Heart right ventricle (tissue), 16 donors: ENCODE measurements at regions not wholly inside any gene's neighbourhood (a gene's known extent, or its start where the extent isn't known, plus 50 kb on each side); places are given as distances from the start of the nearest gene placed in this dataset.

ENCODE experiments used
- ATAC-seq, 8 donors: fragments of 200-7000 bp; cut with Tn5 transposase; one replicate each; pipeline ENCODE4 v1.9.1; 2020; ENCODE audit warnings: mild to moderate bottlenecking in 8 of 8, moderate library complexity in 8 of 8, moderate number of reproducible peaks in 1 of 8
- DNase-seq, 2 donors: peaks; one replicate each; pipeline ENCODE4 v3.0.0-alpha.2; 2020
- H3K27ac ChIP-seq, 10 donors: fragments of 200-600 bp; sonication (generic) in 2 of 10; one replicate each; pipeline versions ENCODE4 v1.5.0 to v1.8.0; 2020 to 2022; ENCODE audit warnings: mild to moderate bottlenecking in 3 of 10
- H3K27me3 ChIP-seq, 7 donors: fragments of 200-600 bp; one replicate each; pipeline ENCODE4 v1.8.0; 2021 to 2022; ENCODE audit warnings: mild to moderate bottlenecking in 2 of 7
- H3K36me3 ChIP-seq, 9 donors: fragments of 200-600 bp; sonication (generic) in 1 of 9; one replicate each; pipeline versions ENCODE4 v1.5.0 to v1.8.0; 2020 to 2022; ENCODE audit warnings: mild to moderate bottlenecking in 2 of 9
- H3K4me1 ChIP-seq, 9 donors: fragments of 200-600 bp; sonication (generic) in 1 of 9; one replicate each; pipeline versions ENCODE4 v1.5.0 to v1.8.0; 2020 to 2022; ENCODE audit warnings: mild to moderate bottlenecking in 4 of 9
- H3K4me3 ChIP-seq, 10 donors: fragments of 200-600 bp; sonication (generic) in 2 of 10; one replicate each; pipeline versions ENCODE4 v1.5.0 to v1.8.0; 2020 to 2022; ENCODE audit warnings: mild to moderate bottlenecking in 7 of 10, moderate library complexity in 2 of 10
- H3K9me3 ChIP-seq, 11 donors: fragments of 200-600 bp in 10 of 11; sonication (generic) in 2 of 11; one replicate each; pipeline versions ENCODE4 v1.5.0 to v1.8.0; 2013 to 2022; ENCODE audit warnings: mild to moderate bottlenecking in 2 of 11, control low read depth in 1 of 11, moderate library complexity in 1 of 11
- WGBS, 2 donors: extraction: QIAGEN DNeasy Blood & Tissue Kit; methylation state at CpG; one replicate each; pipeline ENCODE4 v1.1.7; 2013; ENCODE audit warnings: inconsistent platforms in 1 of 2; 5-methylcytosine and 5-hydroxymethylcytosine counted together
- intact Hi-C, 10 donors: fragments of 100-400 bp; cut with DNase I; formaldehyde crosslinking; loops; one replicate each; pipeline versions ENCODE4 v1.11.1 to v1.14.2; 2022
- TF ChIP-seq, protein P1 (sequence below), 9 donors: fragments of 200-600 bp; sonication (generic) in 2 of 9; IDR thresholded peaks; one replicate each; pipeline versions ENCODE4 v1.5.0 to v1.8.0; 2021 to 2022; ENCODE audit warnings: antibody characterized with exemption in 9 of 9, mild to moderate bottlenecking in 5 of 9, moderate library complexity in 1 of 9
- donor health status: Arrhythmogenic right ventricular cardiomyopathy.
- donor health status: ischemic (EF 13 %, LVEDD 7.1; RV severe dilation, severe dysfunction).
- donor health status: healthy with polysubstance abuse.
- donor health status: DM: no; HTN: yes; CAD: no.
- donor health status: DM: no; HTN: no; CAD: no.
- donor health status: ischemic (EF 25% LVEDD 6.9; RV normal size, moderate dysfunction).
- donor health status: ischemic (EF 25% LVEDD 5.7; RV mildly dilated, moderate dysfunction).
- donor health status: healthy.
- donor health status: DM: yes; HTN: yes; CAD: no.
- donor health status: Ischemic cardiomyopathy.
- donor health status: ischemic (EF 35%, LVEDD 5.7; RV mildly dilated, moderate dysfunction).
- donor health status: nonischemic (EF 11% LVEDD 7.7; RV severe dilation, severe dysfunction).
- donor health status: DM: yes; HTN: yes; CAD: no.
- donor health status: PGD.
- donor health status: ischemic (EF 29% LVEDD 5.4; RV normal size, mild dysfunction).
- donor health status: nonischemic (EF 23%, LVEDD 6.1; RV moderate dilation, normal function).

DNA sequence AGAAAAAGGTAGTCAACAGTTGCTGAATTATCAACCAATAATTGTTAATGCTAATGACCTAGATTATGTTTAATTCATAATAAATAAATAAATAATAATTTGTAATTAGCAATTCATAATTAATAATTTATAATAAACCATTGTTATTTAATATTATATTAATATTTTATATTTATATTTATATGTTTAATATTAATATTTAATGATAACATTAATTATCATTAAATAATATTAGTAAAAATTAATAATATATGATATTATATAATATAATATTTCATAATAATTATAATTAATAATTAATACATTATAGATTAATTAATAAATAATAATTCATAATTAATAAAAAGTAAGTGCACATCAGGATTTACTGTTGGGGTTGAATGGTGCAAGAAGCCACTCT lies 389.4 kb upstream of the RGPD4 start:
- TF ChIP-seq, protein P1, sequence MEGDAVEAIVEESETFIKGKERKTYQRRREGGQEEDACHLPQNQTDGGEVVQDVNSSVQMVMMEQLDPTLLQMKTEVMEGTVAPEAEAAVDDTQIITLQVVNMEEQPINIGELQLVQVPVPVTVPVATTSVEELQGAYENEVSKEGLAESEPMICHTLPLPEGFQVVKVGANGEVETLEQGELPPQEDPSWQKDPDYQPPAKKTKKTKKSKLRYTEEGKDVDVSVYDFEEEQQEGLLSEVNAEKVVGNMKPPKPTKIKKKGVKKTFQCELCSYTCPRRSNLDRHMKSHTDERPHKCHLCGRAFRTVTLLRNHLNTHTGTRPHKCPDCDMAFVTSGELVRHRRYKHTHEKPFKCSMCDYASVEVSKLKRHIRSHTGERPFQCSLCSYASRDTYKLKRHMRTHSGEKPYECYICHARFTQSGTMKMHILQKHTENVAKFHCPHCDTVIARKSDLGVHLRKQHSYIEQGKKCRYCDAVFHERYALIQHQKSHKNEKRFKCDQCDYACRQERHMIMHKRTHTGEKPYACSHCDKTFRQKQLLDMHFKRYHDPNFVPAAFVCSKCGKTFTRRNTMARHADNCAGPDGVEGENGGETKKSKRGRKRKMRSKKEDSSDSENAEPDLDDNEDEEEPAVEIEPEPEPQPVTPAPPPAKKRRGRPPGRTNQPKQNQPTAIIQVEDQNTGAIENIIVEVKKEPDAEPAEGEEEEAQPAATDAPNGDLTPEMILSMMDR (IDR thresholded peaks at IDR 0.05): no peak
- intact Hi-C loops: no loop called here
- Histone ChIP-seq H3K27ac (no peak overlapping the region), H3K27me3 (no peaks in the 10 kb centered on the region), H3K36me3 (no peaks in the 10 kb centered on the region), H3K4me3 (no peak overlapping the region), H3K9me3 (no peaks in the 10 kb centered on the region), H3K4me1 (no peaks in the 10 kb centered on the region)
- ATAC-seq (no peak), DNase-seq (no peak)

DNA sequence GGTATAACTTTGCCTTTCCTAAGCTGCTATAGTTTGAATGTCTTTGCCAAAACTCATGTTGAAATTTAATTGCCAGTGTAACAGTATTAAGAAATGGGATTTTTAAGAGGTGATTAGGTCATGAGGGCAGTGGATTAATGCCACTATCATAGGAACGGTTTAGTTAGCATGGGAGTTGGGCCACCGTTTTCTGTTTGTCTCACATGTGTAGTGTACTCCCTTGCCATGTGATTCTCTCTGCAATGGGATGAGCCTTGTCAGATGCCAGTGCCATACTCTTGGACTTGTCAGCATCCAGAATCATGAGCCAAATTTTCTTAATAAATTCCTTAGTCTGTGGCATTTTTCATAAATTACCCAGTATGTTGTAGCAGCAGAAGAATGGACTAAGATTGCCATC lies 388.9 kb upstream of the RGPD4 start:
- no peaks in the 10 kb centered on the region for H3K27me3 ChIP-seq
- H3K4me3 ChIP-seq: no peak overlapping the region
- 76 to 87% methylated on average over 2 of the region's 2 CpGs for WGBS, 2 donors
- ATAC-seq (no peak), DNase-seq (no peak)
- H3K27ac ChIP-seq: no peak overlapping the region
- intact Hi-C loops: no loop called here
- TF ChIP-seq, protein P1 (IDR thresholded peaks at IDR 0.05): no peak
- H3K4me1 ChIP-seq: no peaks in the 10 kb centered on the region
- no peaks in the 10 kb centered on the region for H3K36me3 ChIP-seq
- H3K9me3 ChIP-seq: no peaks in the 10 kb centered on the region

DNA sequence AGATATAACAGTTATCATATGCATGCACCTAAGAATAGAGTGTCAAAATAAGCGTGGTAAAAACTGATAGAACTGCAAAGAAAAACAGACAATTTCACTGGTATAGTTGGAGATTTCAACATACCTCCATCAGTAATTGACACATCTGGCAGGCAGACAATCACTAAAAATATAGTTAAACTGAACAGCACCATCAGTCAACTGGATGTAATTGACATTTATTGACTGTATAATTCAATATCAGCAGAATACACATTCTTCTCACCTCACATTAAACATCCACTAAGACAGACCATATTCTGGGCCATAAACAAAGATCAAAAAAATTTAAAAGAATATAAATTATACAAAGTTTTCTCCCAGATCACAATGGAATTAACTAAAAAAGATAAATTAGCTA lies 378.5 kb upstream of the RGPD4 start:
- DNase-seq (no peak), ATAC-seq (no peak)
- no peaks in the 10 kb centered on the region for H3K4me1 ChIP-seq
- H3K27me3 ChIP-seq: no peaks in the 10 kb centered on the region
- H3K9me3 ChIP-seq: no peaks in the 10 kb centered on the region
- H3K36me3 ChIP-seq: no peaks in the 10 kb centered on the region
- H3K27ac ChIP-seq: no peak overlapping the region
- no peak overlapping the region for H3K4me3 ChIP-seq
- intact Hi-C loops: no loop called here
- TF ChIP-seq, protein P1 (IDR thresholded peaks at IDR 0.05): no peak
- 77 to 78% methylated on average over 1 of the region's 1 CpG for WGBS, 2 donors

DNA sequence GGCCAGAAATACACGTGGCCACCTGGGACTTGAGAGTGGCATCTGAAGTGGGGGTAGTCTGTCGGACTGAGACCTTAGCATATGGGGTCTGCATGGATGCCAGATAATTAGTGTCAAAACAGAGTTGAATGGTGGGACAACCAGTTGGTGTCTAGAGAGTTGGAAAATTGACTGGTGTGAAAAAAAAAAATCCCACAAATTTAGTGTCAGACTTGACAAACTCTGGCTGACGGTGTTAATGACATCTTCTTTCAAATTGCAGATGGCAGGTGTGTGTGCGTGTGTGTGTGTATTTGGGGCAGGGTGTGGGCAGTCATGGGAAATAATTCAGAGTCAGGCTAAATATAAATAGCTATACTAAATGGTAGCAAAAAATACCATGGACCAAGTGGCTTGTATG lies 365.4 kb upstream of the RGPD4 start:
- TF ChIP-seq, protein P1 (IDR thresholded peaks at IDR 0.05): no peak
- DNase-seq (no peak), ATAC-seq (no peak)
- H3K9me3 ChIP-seq: peaks cover 0 to 4% (median 0%) of the 10 kb centered on the region in 11 donors
- H3K27me3 ChIP-seq: no peaks in the 10 kb centered on the region
- peaks cover 0 to 2% (median 0%) of the 10 kb centered on the region in 9 donors for H3K4me1 ChIP-seq
- H3K4me3 ChIP-seq: peak overlapping the region in 1 of 10 donors; percentile 7
- intact Hi-C loops: no loop called here
- 57 to 60% methylated on average over 4 of the region's 4 CpGs for WGBS, 2 donors
- no peaks in the 10 kb centered on the region for H3K36me3 ChIP-seq
- no peak overlapping the region for H3K27ac ChIP-seq

DNA sequence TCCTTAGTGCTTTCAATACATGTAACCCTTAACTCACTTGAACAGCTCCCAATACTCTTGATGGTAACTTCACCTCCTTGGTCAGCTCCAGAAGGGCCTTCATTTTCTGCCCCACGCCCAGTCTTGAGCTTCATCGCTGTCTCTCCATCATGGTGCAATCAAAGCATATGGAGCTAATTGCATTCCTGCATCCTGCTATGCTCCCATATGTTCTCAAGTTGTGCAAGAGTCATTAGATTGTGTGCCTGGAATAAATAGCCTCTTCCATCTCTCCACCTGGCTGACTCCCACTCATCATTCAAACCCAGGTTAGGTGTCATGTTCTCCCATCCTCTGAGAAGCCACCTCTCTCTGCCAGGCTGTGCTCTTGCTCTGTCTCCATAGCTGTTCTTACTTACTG lies 364.5 kb upstream of the RGPD4 start:
- 89 to 92% methylated on average over 2 of the region's 2 CpGs for WGBS, 2 donors
- Histone ChIP-seq H3K36me3 (no peaks in the 10 kb centered on the region), H3K4me1 (peaks cover 0 to 10% (median 0%) of the 10 kb centered on the region in 9 donors), H3K27ac (no peak overlapping the region), H3K9me3 (no peaks in the 10 kb centered on the region), H3K27me3 (no peaks in the 10 kb centered on the region), H3K4me3 (no peak overlapping the region)
- TF ChIP-seq, protein P1 (IDR thresholded peaks at IDR 0.05): no peak
- intact Hi-C loops: no loop called here
- no peak for DNase-seq
- no peak for ATAC-seq
